ENCODE measurements at regions not wholly inside any gene's neighbourhood (a gene's known extent, or its start where the extent isn't known, plus 50 kb on each side); places are given as distances from the start of the nearest gene placed in this dataset.
"Not testable (repeated sequence)": the region's sequence is repeated elsewhere in the genome, so short reads cannot be mapped to it uniquely, and the experiment has no call there.

GRCh38 chr6:11374036-11375010 is 141.9 kb upstream of the NEDD9 start:
- Histone ChIP-seq H3K27me3 (no peaks in the 10 kb centered on the region), H3K27ac (peak overlapping the region; percentile 13 to 60 (median 49)), H3K4me1 (peaks cover 19 to 36% (median 23%) of the 10 kb centered on the region in 4 donors), H3K36me3 (no peaks in the 10 kb centered on the region), H3K9me3 (no peaks in the 10 kb centered on the region), H3K4me3 (no peak overlapping the region)
- DNase-seq = no peak
- 35 to 65% methylated on average over 4 of the region's 4 CpGs for WGBS, 2 donors
- TF ChIP-seq POLR2A (IDR thresholded peaks at IDR 0.05) (peak in 1 of 4 donors; percentile 26), EP300 (IDR thresholded peaks at IDR 0.05) (peak in 1 of 4 donors; percentile 42), CTCF (IDR thresholded peaks at IDR 0.05) (no peak)
- ATAC-seq (ENCODE audit: low FRiP score in 2 of 2) = peak; percentile 75 to 81

GRCh38 chr6:11373208-11373607 is 140.7 kb upstream of the NEDD9 start:
- H3K27ac ChIP-seq = peak overlapping the region in 1 of 4 donors; percentile 60
- DNase-seq (no peak), ATAC-seq (ENCODE audit: low FRiP score in 2 of 2) (no peak)
- H3K9me3 ChIP-seq = no peaks in the 10 kb centered on the region
- WGBS, 2 donors = 92 to 100% methylated on average over 1 of the region's 1 CpG
- no peak for TF ChIP-seq CTCF (IDR thresholded peaks at IDR 0.05)
- no peak for TF ChIP-seq EP300 (IDR thresholded peaks at IDR 0.05)
- no peak for TF ChIP-seq POLR2AphosphoS5 (IDR thresholded peaks at IDR 0.05)
- TF ChIP-seq POLR2A (IDR thresholded peaks at IDR 0.05) = no peak
- H3K27me3 ChIP-seq = no peaks in the 10 kb centered on the region
- H3K4me1 ChIP-seq = peaks cover 19 to 41% (median 25%) of the 10 kb centered on the region in 4 donors
- no peaks in the 10 kb centered on the region for H3K36me3 ChIP-seq
- no peak overlapping the region for H3K4me3 ChIP-seq

DNA sequence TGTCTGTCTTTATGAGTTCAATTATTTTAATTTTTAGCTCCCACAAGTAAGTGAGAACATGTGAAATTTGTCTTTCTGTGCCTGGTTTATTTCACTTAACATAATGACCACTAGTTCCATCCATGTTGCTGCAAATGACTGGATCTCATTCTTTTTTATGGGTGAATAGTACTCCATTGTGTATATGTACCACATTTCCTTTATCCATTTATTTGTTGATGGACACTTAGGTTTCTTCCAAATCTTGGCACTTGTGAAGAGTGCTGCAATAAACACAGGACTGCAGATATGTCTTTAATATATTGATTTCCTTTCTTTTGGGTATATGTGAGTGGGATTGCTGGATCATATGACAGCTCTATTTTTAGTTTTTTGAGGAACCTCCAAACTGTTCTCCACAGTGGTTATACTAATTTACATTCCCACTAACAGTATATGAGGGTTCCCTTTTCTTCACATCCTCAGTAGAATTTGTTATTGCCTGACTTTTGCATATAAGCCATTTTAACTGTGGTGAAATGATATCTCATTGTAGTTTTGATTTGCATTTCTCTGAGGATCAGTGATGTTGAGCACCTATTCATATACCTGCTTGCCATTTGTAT is 139.8 kb upstream of the NEDD9 start:
- not testable (repeated sequence) for H3K36me3 ChIP-seq; ATAC-seq (ENCODE audit: low FRiP score in 2 of 2); H3K27me3 ChIP-seq; H3K4me3 ChIP-seq; H3K9me3 ChIP-seq; DNase-seq
- Histone ChIP-seq H3K4me1 (peaks cover 24 to 51% (median 30%) of the 10 kb centered on the region in 4 donors), H3K27ac (peak overlapping the region in 1 of 4 donors; percentile 32)

DNA sequence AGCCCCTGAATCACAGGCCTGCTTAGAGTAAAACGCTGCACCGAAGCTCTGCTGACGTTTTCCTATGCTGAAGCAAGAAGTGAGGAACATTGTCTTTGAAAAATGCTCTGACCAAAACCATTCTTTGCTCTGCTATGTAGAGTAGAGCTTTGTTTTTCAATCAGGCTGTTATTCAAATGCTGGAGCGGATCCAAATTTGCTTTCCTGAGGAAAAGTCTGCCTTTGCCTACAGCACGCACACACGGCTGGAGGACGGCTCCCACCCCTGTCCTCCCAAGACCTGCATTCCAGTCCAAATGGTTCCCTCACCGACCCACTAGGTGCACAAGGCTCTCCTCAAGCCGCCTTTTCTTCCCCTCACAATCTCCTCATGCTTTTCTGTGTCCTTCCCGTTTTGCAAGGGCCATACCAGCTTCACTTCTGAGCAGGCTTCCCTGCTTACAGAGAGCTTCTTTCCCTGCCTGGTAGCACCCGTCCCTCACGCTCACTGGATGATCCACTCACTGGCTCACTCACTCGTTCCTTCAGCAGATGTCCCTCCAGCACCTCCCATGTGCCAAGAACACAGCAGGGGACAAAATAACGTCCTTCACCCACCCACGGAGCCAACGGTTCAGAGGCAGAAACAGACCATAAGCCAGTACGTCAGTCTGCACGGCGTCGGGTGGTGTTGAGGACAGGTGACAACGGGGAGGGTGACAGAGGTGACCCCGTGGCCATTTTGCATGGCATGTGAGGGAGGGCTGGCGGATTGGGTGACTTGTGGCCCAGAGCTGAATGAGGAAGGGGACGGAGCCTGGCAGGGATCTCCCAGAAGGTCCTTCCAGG is 137.9 kb upstream of the NEDD9 start:
- TF ChIP-seq POLR2AphosphoS5 (IDR thresholded peaks at IDR 0.05) (peak in 1 of 2 donors; percentile 17), EP300 (IDR thresholded peaks at IDR 0.05) (no peak), POLR2A (IDR thresholded peaks at IDR 0.05) (peak in 1 of 4 donors; percentile 9)
- ATAC-seq (ENCODE audit: low FRiP score in 2 of 2) (no peak), DNase-seq (peak in 1 of 2 donors; percentile 10)
- H3K27me3 ChIP-seq = no peaks in the 10 kb centered on the region
- peaks cover 33 to 59% (median 49%) of the 10 kb centered on the region in 4 donors for H3K4me1 ChIP-seq
- H3K9me3 ChIP-seq = no peaks in the 10 kb centered on the region
- H3K4me3 ChIP-seq = no peak overlapping the region
- 68 to 77% methylated on average over 20 to 24 of the region's 24 CpGs for WGBS, 2 donors
- H3K27ac ChIP-seq = peak overlapping the region; percentile 31 to 90 (median 86)
- H3K36me3 ChIP-seq = no peaks in the 10 kb centered on the region

DNA sequence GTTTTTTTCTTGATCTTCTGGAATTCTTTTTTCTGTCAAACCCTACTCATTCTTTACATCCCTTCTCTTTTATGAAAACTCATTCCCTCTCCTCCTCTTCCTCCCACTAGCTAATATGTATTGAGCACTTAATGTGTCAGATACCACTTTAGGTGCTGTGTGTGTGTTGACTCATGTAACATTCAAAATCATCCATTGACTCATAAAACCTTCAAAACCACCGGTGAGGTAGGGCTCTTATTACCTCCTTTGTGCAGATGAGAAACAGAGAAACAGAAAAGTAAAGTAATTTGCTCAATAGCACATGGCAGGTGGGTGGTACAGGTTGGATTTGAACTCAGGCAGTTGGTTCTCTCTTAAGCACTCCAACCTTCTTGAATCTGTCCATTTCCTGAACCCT is 136.3 kb upstream of the NEDD9 start:
- Histone ChIP-seq H3K27ac (peak overlapping the region; percentile 83 to 96 (median 90)), H3K27me3 (no peaks in the 10 kb centered on the region), H3K9me3 (no peaks in the 10 kb centered on the region), H3K4me1 (peaks cover 48 to 65% (median 60%) of the 10 kb centered on the region in 4 donors), H3K36me3 (no peaks in the 10 kb centered on the region), H3K4me3 (no peak overlapping the region)
- no peak for TF ChIP-seq POLR2A (IDR thresholded peaks at IDR 0.05)
- no peak for TF ChIP-seq CTCF (IDR thresholded peaks at IDR 0.05)
- TF ChIP-seq POLR2AphosphoS5 (IDR thresholded peaks at IDR 0.05) = no peak
- TF ChIP-seq EP300 (IDR thresholded peaks at IDR 0.05) = no peak
- WGBS, 2 donors = 63 to 81% methylated on average over 1 of the region's 1 CpG
- no peak for ATAC-seq (ENCODE audit: low FRiP score in 2 of 2)
- DNase-seq = no peak

All from upper lobe of left lung (tissue), 6 donors.